Adrenal gland (tissue), 9 donors: ENCODE measurements at regions not wholly inside any gene's neighbourhood (a gene's known extent, or its start where the extent isn't known, plus 50 kb on each side); places are given as distances from the start of the nearest gene placed in this dataset.

ENCODE experiments used
- DNase-seq, 7 donors: peaks; one replicate each; pipeline ENCODE4 v3.0.0-alpha.2; 2019 to 2020
- H3K27ac ChIP-seq, 5 donors: fragments of 200-600 bp; sonication (generic) in 4 of 5; 1 replicate in 3 of 5; 2 replicates in 2 of 5; pipeline versions ENCODE4 v1.5.1 to v1.8.0; 2016 to 2020; ENCODE audit warnings: mild to moderate bottlenecking in 1 of 5
- H3K27me3 ChIP-seq: fragments of 200-600 bp; 2 replicates; pipeline ENCODE4 v1.8.0; 2021
- H3K36me3 ChIP-seq, 2 donors: fragments of 200-600 bp; replicated peaks in 1 of 2; 1 replicate in 1 of 2; 2 replicates in 1 of 2; pipeline versions ENCODE4 v1.5.1 to v1.8.0; 2018 to 2022
- H3K4me1 ChIP-seq, 2 donors: fragments of 200-600 bp; replicated peaks in 1 of 2; 1 replicate in 1 of 2; 2 replicates in 1 of 2; pipeline versions ENCODE4 v1.5.1 to v1.8.0; 2018 to 2021
- H3K4me3 ChIP-seq, 4 donors: fragments of 200-600 bp; sonication (generic) in 3 of 4; one replicate each; pipeline ENCODE4 v1.5.1; 2016 to 2018
- H3K9me3 ChIP-seq, 3 donors: fragments of 200-600 bp; sonication (generic) in 1 of 3; replicated peaks in 1 of 3; 1 replicate in 2 of 3; 2 replicates in 1 of 3; pipeline versions ENCODE4 v1.5.1 to v1.8.0; 2016 to 2021
- POLR2A ChIP-seq, 2 donors: fragments of 450-650 bp; IDR thresholded peaks; one replicate each; pipeline ENCODE4 v1.6.1; 2017; ENCODE audit warnings: antibody characterized with exemption in 2 of 2, mild to moderate bottlenecking in 2 of 2, moderate library complexity in 1 of 2
- WGBS, 4 donors: extraction: QIAGEN DNeasy Blood & Tissue Kit in 2 of 4; methylation state at CpG; one replicate each; pipeline versions ENCODE4 v1.1.5 to v1.1.7; 2013 to 2017; 5-methylcytosine and 5-hydroxymethylcytosine counted together
- intact Hi-C, 2 donors: fragments of 100-400 bp; cut with DNase I; formaldehyde crosslinking; loops; one replicate each; pipeline versions ENCODE4 v1.14.1 to v1.15.0; 2022 to 2023
- TF ChIP-seq, protein P1 (sequence below), 6 experiments: fragments of 450-650 bp in 4 of 6; fragments of 200-600 bp in 2 of 6; sonication (generic) in 1 of 6; IDR thresholded peaks; 1 replicate in 5 of 6; 2 replicates in 1 of 6; pipeline versions ENCODE4 v1.5.1 to v1.8.0; 2016 to 2021; ENCODE audit warnings: antibody characterized with exemption in 6 of 6, mild to moderate bottlenecking in 2 of 6, moderate library complexity in 1 of 6
- donor health status: healthy with polysubstance abuse.
- donor health status: Bipolar disorder and iron deficiency.
- donor health status: DM: yes; HTN: yes; CAD: no.
- donor health status: DM: no; HTN: no; CAD: no.
- donor health status: DM: no; HTN: no; CAD: no.

DNA sequence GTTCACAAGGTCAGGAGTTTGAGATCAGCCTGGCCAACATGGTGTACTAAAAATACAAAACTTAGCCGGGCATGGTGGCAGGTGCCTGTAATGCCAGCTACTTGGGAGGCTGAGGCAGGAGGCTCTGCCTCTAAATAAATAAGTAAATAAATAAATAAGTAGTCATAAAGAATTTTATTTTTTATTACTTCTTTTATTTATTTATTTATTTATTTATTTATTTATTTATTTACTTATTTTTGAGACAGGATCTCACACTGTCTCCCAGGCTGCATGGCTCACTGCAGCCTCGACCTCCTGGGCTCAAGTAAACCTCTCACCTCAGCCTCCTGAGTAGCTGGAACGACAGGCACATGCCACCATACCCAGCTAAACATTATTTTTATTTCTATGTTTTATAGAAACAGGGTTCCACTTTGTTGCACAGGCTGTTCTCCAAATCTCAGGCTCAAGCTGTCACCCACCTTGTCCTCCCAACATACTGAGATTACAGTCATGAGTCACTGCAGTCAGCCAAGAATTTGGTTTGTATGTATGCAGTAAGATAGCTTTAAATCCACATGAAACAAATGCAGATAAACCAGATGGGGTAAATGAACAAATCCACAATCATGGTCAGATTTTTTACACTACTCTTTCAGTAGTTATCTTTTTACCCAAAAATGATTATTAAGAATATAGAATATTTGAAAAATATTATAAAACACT lies 523.3 kb upstream of the RGS18 start:
- Histone ChIP-seq H3K9me3 (no peaks in the 10 kb centered on the region), H3K4me3 (no peak overlapping the region), H3K4me1 (no peaks in the 10 kb centered on the region), H3K27ac (no peak overlapping the region), H3K27me3 (no peaks in the 10 kb centered on the region), H3K36me3 (no peaks in the 10 kb centered on the region)
- 78 to 86% (median 84%) methylated on average over 3 of the region's 3 CpGs for WGBS, 4 donors
- TF ChIP-seq, protein P1, sequence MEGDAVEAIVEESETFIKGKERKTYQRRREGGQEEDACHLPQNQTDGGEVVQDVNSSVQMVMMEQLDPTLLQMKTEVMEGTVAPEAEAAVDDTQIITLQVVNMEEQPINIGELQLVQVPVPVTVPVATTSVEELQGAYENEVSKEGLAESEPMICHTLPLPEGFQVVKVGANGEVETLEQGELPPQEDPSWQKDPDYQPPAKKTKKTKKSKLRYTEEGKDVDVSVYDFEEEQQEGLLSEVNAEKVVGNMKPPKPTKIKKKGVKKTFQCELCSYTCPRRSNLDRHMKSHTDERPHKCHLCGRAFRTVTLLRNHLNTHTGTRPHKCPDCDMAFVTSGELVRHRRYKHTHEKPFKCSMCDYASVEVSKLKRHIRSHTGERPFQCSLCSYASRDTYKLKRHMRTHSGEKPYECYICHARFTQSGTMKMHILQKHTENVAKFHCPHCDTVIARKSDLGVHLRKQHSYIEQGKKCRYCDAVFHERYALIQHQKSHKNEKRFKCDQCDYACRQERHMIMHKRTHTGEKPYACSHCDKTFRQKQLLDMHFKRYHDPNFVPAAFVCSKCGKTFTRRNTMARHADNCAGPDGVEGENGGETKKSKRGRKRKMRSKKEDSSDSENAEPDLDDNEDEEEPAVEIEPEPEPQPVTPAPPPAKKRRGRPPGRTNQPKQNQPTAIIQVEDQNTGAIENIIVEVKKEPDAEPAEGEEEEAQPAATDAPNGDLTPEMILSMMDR (IDR thresholded peaks at IDR 0.05): no peak
- TF ChIP-seq POLR2A (IDR thresholded peaks at IDR 0.05): no peak
- intact Hi-C loops: no loop called here
- DNase-seq: no peak

DNA sequence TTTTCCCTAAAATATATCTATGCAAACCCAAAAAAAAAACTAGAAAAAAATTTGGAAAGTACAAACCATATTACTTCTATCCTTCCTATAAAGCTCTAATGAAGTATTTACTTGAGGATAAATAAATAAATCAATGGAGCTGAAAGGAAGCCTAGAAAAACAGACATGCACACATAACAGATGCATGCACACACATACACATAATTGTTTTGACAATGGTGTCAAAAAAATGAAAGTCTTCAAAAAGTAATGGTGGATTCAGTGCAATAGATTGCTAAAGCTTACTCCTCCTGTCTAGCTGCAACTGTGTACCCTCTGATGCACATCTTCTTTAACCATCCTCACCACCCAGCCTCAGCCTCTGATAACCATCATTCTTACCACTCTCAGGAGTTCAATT lies 521.9 kb upstream of the RGS18 start:
- Histone ChIP-seq H3K4me1 (no peaks in the 10 kb centered on the region), H3K27me3 (no peaks in the 10 kb centered on the region), H3K4me3 (no peak overlapping the region), H3K27ac (no peak overlapping the region), H3K9me3 (no peaks in the 10 kb centered on the region), H3K36me3 (no peaks in the 10 kb centered on the region)
- no peak for DNase-seq
- TF ChIP-seq, protein P1 (IDR thresholded peaks at IDR 0.05): no peak
- intact Hi-C loops: no loop called here

DNA sequence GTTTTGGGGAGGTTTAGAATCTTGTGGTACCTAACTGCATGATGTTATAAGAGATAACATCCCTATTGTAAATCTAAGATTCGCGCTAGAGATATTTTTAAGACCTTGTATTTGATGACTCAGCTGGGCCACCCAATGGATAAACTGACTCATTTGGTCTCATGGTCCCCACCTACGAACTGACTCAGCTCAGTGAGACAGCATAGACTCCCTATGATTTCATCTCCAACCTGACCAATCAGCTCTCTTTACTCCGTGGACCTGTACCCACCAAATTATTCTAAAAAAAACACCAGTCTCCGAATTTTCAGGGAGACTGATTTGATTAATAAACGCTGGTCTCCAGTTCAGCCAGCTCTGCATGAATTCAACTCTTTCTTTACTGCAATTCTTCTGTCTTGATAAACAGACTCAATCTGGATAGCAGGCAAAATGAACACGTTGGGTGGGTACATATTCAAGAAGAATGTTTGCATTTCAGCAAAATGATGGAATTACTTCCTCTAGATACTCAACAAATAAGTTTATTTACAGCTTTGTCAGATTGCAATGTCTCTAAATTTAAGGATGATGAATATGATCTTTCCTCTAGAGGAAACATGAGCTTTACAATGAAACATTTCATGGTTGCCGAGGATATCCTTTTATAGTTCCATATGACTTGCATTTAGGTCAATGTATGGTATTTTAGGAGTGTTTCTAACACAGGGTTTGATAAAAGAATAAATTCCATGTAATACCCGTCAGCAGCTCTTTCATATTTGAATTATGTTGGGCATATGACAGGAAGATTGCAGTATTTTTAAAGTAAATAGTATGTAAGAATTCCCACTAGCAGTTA lies 516.6 kb upstream of the RGS18 start:
- Histone ChIP-seq H3K36me3 (no peaks in the 10 kb centered on the region), H3K27ac (no peak overlapping the region), H3K4me3 (no peak overlapping the region), H3K27me3 (no peaks in the 10 kb centered on the region), H3K9me3 (no peaks in the 10 kb centered on the region), H3K4me1 (no peaks in the 10 kb centered on the region)
- intact Hi-C loops: no loop called here
- TF ChIP-seq, protein P1 (IDR thresholded peaks at IDR 0.05): no peak
- no peak for TF ChIP-seq POLR2A (IDR thresholded peaks at IDR 0.05)
- DNase-seq: peak in 5 of 7 donors; percentile 2 to 32 (median 26)
- 52 to 69% (median 59%) methylated on average over 9 of the region's 9 CpGs for WGBS, 4 donors

DNA sequence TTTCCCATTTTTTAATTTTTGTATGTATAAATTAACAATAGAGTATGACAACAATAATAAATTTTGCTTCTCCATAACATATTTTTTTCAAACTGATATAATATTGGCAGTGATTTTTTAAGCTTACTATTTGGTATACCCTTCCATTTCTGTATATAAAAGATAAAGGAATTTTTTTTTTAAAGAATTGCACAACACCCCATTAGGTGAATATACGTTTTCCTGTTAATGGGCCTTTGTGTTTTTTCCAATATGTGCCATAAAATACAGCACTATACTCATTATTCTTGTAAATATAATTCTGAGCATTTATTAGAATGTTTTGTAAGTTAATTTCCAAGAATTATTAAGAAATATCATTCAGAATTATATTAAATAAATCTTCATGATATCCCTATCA lies 515.2 kb upstream of the RGS18 start:
- no peak for DNase-seq
- no peaks in the 10 kb centered on the region for H3K9me3 ChIP-seq
- intact Hi-C loops: no loop called here
- no peaks in the 10 kb centered on the region for H3K4me1 ChIP-seq
- TF ChIP-seq, protein P1 (IDR thresholded peaks at IDR 0.05): no peak
- TF ChIP-seq POLR2A (IDR thresholded peaks at IDR 0.05): no peak
- no peaks in the 10 kb centered on the region for H3K27me3 ChIP-seq
- no peaks in the 10 kb centered on the region for H3K36me3 ChIP-seq
- 39 to 79% (median 74%) methylated on average over 1 of the region's 1 CpG for WGBS, 4 donors
- H3K4me3 ChIP-seq: no peak overlapping the region
- H3K27ac ChIP-seq: no peak overlapping the region
